Keratinocyte (primary cell): ENCODE measurements at regions not wholly inside any gene's neighbourhood (a gene's known extent, or its start where the extent isn't known, plus 50 kb on each side); places are given as distances from the start of the nearest gene placed in this dataset.

ENCODE experiments used
- DNase-seq: peaks from one replicate; pipeline ENCODE4 v3.0.0-alpha.2; 2011; ENCODE audit warnings: low read depth, missing footprints, low spot score
- FAIRE-seq: peaks from 2 replicates; lab custom pipeline; 2011; peaks lifted over from hg19 to GRCh38; lab: Jason Lieb, UNC
- H2AFZ ChIP-seq: 2 replicates; pipeline ENCODE4 v1.6.0; 2012; ENCODE audit warnings: low read length, control low read depth, inconsistent platforms; ENCODE audit not compliant: control insufficient read depth
- H3K27ac ChIP-seq: 2 replicates; pipeline ENCODE4 v1.5.1; 2011; ENCODE audit warnings: low read length; ENCODE audit not compliant: control insufficient read depth, insufficient read depth
- H3K27me3 ChIP-seq: 3 replicates; pipeline ENCODE4 v1.6.0; 2011; ENCODE audit warnings: low read length; ENCODE audit not compliant: control insufficient read depth, insufficient read depth; ENCODE audit errors: extremely low read depth
- H3K36me3 ChIP-seq, 2 experiments: 2 replicates in 1 of 2; 3 replicates in 1 of 2; pipeline ENCODE4 v1.5.1; 2011; ENCODE audit warnings: low read length in 2 of 2, mild to moderate bottlenecking in 1 of 2; ENCODE audit not compliant: control insufficient read depth in 2 of 2, insufficient read depth in 2 of 2; ENCODE audit errors: extremely low read depth in 1 of 2
- H3K4me1 ChIP-seq: 3 replicates; pipeline ENCODE4 v1.5.1; 2011; ENCODE audit warnings: low read length; ENCODE audit not compliant: control insufficient read depth, insufficient read depth; ENCODE audit errors: extremely low read depth
- H3K4me2 ChIP-seq: 3 replicates; pipeline ENCODE4 v1.6.0; 2011; ENCODE audit warnings: low read depth, low read length; ENCODE audit not compliant: control insufficient read depth, insufficient read depth; ENCODE audit errors: extremely low read depth
- H3K4me3 ChIP-seq, 3 experiments: fragments of 200-600 bp in 1 of 3; sonication (generic) in 1 of 3; 2 replicates in 2 of 3; 3 replicates in 1 of 3; pipeline ENCODE4 v1.5.1; 2011 to 2016; ENCODE audit warnings: low read length in 3 of 3, mild to moderate bottlenecking in 3 of 3, control low read depth in 2 of 3, inconsistent platforms in 1 of 3, low read depth in 1 of 3, mixed read lengths in 1 of 3, mixed run types in 1 of 3, moderate library complexity in 1 of 3; ENCODE audit not compliant: control insufficient read depth in 2 of 3, insufficient read depth in 2 of 3; ENCODE audit errors: extremely low read depth in 1 of 3
- H3K79me2 ChIP-seq: 2 replicates; pipeline ENCODE4 v1.6.0; 2012; ENCODE audit warnings: low read length; ENCODE audit not compliant: control insufficient read depth, insufficient read depth
- H3K9ac ChIP-seq: 3 replicates; pipeline ENCODE4 v1.6.0; 2011; ENCODE audit warnings: low read length; ENCODE audit not compliant: control insufficient read depth, insufficient read depth; ENCODE audit errors: extremely low read depth
- H3K9me1 ChIP-seq: 3 replicates; pipeline ENCODE4 v1.6.0; 2011; ENCODE audit warnings: low read length; ENCODE audit not compliant: control insufficient read depth, insufficient read depth; ENCODE audit errors: extremely low read depth
- H3K9me3 ChIP-seq: 2 replicates; pipeline ENCODE4 v1.5.1; 2012; ENCODE audit warnings: low read depth, low read length; ENCODE audit not compliant: control insufficient read depth
- H4K20me1 ChIP-seq: 3 replicates; pipeline ENCODE4 v1.6.0; 2011; ENCODE audit warnings: low read length; ENCODE audit not compliant: control insufficient read depth, insufficient read depth; ENCODE audit errors: extremely low read depth
- EZH2 ChIP-seq: IDR thresholded peaks from one replicate; pipeline ENCODE4 v1.6.1; 2012; ENCODE audit warnings: inconsistent platforms, mild to moderate bottlenecking, low read length, moderate library complexity
- dilution Hi-C: fragments of 300-500 bp; cut with MboI; formaldehyde crosslinking; loops from one replicate; pipeline ENCODE4 v1.7.0; 2020; ENCODE audit warnings: low sequenced_read_pairs; ENCODE audit not compliant: extremely low pct_ligation_motif_present
- TF ChIP-seq, protein P1 (sequence below), 3 experiments: IDR thresholded peaks in 1 of 3; conservative IDR thresholded peaks in 1 of 3; optimal IDR thresholded peaks in 1 of 3; 2 replicates in 2 of 3; 3 replicates in 1 of 3; pipeline versions ENCODE3 to v1.5.1; 2011; ENCODE audit warnings: low read length in 3 of 3, mild to moderate bottlenecking in 3 of 3, moderate library complexity in 2 of 3, control low read depth in 1 of 3, inconsistent platforms in 1 of 3; ENCODE audit not compliant: insufficient read depth in 2 of 3; ENCODE audit errors: extremely low read depth in 1 of 3

DNA sequence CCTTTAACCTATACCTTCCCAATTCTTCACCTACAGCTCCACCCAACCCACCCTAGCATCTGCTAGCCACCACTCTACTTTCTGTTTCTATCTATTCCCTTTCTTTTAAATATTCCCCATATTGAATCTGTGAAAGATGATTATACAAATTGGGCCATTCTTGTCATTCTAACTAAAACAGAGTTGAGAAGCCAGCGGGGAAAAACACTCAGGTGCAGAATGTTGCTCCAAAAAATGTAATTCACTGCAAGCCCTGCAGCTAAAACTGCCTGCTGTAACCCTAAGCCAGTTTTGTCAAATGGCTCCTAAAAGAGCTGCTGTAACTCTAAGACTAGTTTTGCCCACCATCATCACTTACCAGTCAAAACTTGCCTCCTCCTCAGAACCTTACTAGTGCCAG lies 1468.6 kb upstream of the MIR17HG start:
- Histone ChIP-seq H3K36me3 (no peaks in the 10 kb centered on the region), H4K20me1 (no peaks in the 10 kb centered on the region), H2AFZ (no peak overlapping the region), H3K4me2 (no peak overlapping the region), H3K27ac (no peak overlapping the region), H3K9me1 (no peaks in the 10 kb centered on the region), H3K9ac (no peak overlapping the region), H3K27me3 (no peaks in the 10 kb centered on the region), H3K4me3 (no peak overlapping the region), H3K9me3 (no peaks in the 10 kb centered on the region), H3K79me2 (no peaks in the 10 kb centered on the region), H3K4me1 (no peaks in the 10 kb centered on the region)
- no peak for FAIRE-seq
- dilution Hi-C loops = no loop called here
- TF ChIP-seq EZH2 = no peak
- TF ChIP-seq, protein P1, sequence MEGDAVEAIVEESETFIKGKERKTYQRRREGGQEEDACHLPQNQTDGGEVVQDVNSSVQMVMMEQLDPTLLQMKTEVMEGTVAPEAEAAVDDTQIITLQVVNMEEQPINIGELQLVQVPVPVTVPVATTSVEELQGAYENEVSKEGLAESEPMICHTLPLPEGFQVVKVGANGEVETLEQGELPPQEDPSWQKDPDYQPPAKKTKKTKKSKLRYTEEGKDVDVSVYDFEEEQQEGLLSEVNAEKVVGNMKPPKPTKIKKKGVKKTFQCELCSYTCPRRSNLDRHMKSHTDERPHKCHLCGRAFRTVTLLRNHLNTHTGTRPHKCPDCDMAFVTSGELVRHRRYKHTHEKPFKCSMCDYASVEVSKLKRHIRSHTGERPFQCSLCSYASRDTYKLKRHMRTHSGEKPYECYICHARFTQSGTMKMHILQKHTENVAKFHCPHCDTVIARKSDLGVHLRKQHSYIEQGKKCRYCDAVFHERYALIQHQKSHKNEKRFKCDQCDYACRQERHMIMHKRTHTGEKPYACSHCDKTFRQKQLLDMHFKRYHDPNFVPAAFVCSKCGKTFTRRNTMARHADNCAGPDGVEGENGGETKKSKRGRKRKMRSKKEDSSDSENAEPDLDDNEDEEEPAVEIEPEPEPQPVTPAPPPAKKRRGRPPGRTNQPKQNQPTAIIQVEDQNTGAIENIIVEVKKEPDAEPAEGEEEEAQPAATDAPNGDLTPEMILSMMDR (optimal IDR thresholded peaks at IDR 0.05 in 1 of 3, IDR thresholded peaks at IDR 0.05 in 1 of 3, conservative IDR thresholded peaks at IDR 0.05 in 1 of 3; ENCODE audit: extremely low read depth in 1 of 3, insufficient read depth in 2 of 3, low read length in 3 of 3) = no peak
- DNase-seq = no peak

DNA sequence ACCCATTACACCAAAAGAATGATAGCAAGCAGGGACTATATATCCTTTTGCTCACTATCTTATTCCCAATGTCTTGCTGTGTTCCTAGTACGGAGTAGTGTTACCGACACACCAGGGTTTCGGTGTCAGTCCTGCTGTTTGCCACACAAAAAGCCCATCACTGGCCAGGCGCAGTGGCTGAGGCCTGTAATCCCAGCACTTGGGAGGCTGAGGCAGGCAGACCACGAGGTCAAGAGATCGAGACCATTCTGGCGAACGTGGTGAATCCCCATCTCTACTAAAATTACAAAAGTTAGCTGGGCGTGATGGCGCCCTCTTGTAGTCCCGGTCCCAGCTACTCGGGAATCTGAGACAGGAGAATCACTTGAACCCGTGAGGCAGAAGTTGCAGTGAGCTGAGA lies 1467.3 kb upstream of the MIR17HG start:
- no peak overlapping the region for H3K9ac ChIP-seq
- no peak overlapping the region for H3K4me3 ChIP-seq
- TF ChIP-seq EZH2 = no peak
- TF ChIP-seq, protein P1 (optimal IDR thresholded peaks at IDR 0.05 in 1 of 3, IDR thresholded peaks at IDR 0.05 in 1 of 3, conservative IDR thresholded peaks at IDR 0.05 in 1 of 3; ENCODE audit: extremely low read depth in 1 of 3, insufficient read depth in 2 of 3, low read length in 3 of 3) = no peak
- no peaks in the 10 kb centered on the region for H3K79me2 ChIP-seq
- no peaks in the 10 kb centered on the region for H3K9me3 ChIP-seq
- no peak for DNase-seq
- FAIRE-seq = no peak
- H3K36me3 ChIP-seq = no peaks in the 10 kb centered on the region
- no peaks in the 10 kb centered on the region for H3K9me1 ChIP-seq
- H3K4me2 ChIP-seq = no peak overlapping the region
- no peaks in the 10 kb centered on the region for H4K20me1 ChIP-seq
- no peak overlapping the region for H2AFZ ChIP-seq
- H3K27ac ChIP-seq = no peak overlapping the region
- dilution Hi-C loops = no loop called here
- H3K4me1 ChIP-seq = no peaks in the 10 kb centered on the region
- H3K27me3 ChIP-seq = no peaks in the 10 kb centered on the region
